Activated CD4-positive, alpha-beta memory T cell treated with anti-CD3 and anti-CD28 coated beads for 36 hours (primary cell): ENCODE measurements at regions not wholly inside any gene's neighbourhood (a gene's known extent, or its start where the extent isn't known, plus 50 kb on each side); places are given as distances from the start of the nearest gene placed in this dataset.

Experiments
- CTCF ChIA-PET: fragments of 350-600 bp; sonication (Branson Sonifier 250); formaldehyde crosslinking; loops from one replicate; lab custom pipeline; 2021; ENCODE audit warnings: antibody characterized with exemption, inconsistent platforms; lab: Charles Lee
- POLR2A ChIA-PET: fragments of 350-600 bp; sonication (Branson Sonifier 250); formaldehyde crosslinking; loops from one replicate; lab custom pipeline; 2021; ENCODE audit warnings: antibody characterized with exemption; lab: Charles Lee
- DNase-seq: peaks from one replicate; pipeline ENCODE4 v3.0.0-alpha.2; 2020
- H3K27ac Mint-ChIP-seq: one replicate; pipeline ENCODE4 v1.8.0; 2021; ENCODE audit warnings: mixed read lengths
- H3K27me3 Mint-ChIP-seq: one replicate; pipeline ENCODE4 v1.8.0; 2021; ENCODE audit warnings: mixed read lengths
- H3K36me3 Mint-ChIP-seq: one replicate; pipeline ENCODE4 v1.8.0; 2021; ENCODE audit warnings: mixed read lengths
- H3K4me1 Mint-ChIP-seq: one replicate; pipeline ENCODE4 v1.8.0; 2021; ENCODE audit warnings: low read depth, mixed read lengths
- H3K4me3 Mint-ChIP-seq: one replicate; pipeline ENCODE4 v1.8.0; 2021; ENCODE audit warnings: mild to moderate bottlenecking, mixed read lengths
- H3K9me3 Mint-ChIP-seq: one replicate; pipeline ENCODE4 v1.8.0; 2021; ENCODE audit warnings: mixed read lengths
- intact Hi-C: fragments of 100-400 bp; cut with micrococcal nuclease; formaldehyde crosslinking; loops from one replicate; pipeline ENCODE4 v1.15.1; 2023

GRCh38 chr7:106777674-106778299, 87.3 kb upstream of the PIK3CG start:
- ChIA-PET CTCF (interaction anchor here (0.7 kb wide), 2 partner anchors 11 to 234 kb away, joined by 3 read pairs; no protein-coding TSS in a partner anchor), POLR2A (no interaction called here)
- H3K27ac Mint-ChIP-seq = no peak overlapping the region
- H3K4me1 Mint-ChIP-seq = peaks cover 24% of the 10 kb centered on the region
- H3K4me3 Mint-ChIP-seq = no peak overlapping the region
- no peaks in the 10 kb centered on the region for H3K36me3 Mint-ChIP-seq
- no peaks in the 10 kb centered on the region for H3K27me3 Mint-ChIP-seq
- intact Hi-C loops = loop anchor here (10.0 kb wide), 1 partner anchor 213 kb away; no protein-coding TSS in a partner anchor
- peaks cover 11% of the 10 kb centered on the region for H3K9me3 Mint-ChIP-seq
- DNase-seq = no peak

DNA sequence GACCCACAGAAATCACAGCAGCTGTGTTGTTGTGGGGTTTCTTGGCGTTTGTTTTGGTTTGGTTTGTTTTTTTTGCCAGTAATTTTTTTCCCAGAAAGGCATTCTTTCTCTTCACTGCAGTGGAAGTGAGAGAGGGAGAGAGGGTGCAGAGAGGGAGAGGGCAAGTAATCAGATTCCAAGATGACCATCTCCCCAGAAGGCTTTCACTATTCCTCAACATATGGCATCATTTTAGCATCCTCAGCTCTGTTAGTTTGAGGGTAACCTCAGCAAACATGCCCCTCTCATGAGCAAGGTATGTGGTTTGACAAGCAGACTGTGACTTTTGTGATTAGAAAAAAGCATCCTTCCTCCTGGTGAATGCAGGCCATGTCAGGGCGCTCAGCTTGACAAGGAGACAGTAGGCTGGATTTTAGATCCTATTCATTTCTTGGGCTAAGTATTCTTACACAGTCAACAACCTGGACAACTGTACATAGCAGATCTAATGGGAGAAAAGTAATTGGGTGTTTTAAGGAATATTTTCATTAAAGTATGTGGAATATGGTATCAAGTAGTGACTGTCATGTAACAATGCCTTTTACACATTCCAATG, 86.3 kb upstream of the PIK3CG start:
- Mint-ChIP-seq H3K4me3 (no peak overlapping the region), H3K27ac (no peak overlapping the region), H3K4me1 (peaks cover 18% of the 10 kb centered on the region), H3K27me3 (no peaks in the 10 kb centered on the region), H3K9me3 (peaks cover 11% of the 10 kb centered on the region), H3K36me3 (no peaks in the 10 kb centered on the region)
- POLR2A ChIA-PET = no interaction called here
- intact Hi-C loops = loop anchor here (10.0 kb wide), 1 partner anchor 214 kb away; no protein-coding TSS in a partner anchor
- CTCF ChIA-PET = interaction anchor here (0.7 to 2.2 kb wide), 4 partner anchors 10 to 235 kb away, joined by 3 to 8 read pairs (median 3); partner anchors contain the start of gene CCDC71L
- DNase-seq = no peak

DNA sequence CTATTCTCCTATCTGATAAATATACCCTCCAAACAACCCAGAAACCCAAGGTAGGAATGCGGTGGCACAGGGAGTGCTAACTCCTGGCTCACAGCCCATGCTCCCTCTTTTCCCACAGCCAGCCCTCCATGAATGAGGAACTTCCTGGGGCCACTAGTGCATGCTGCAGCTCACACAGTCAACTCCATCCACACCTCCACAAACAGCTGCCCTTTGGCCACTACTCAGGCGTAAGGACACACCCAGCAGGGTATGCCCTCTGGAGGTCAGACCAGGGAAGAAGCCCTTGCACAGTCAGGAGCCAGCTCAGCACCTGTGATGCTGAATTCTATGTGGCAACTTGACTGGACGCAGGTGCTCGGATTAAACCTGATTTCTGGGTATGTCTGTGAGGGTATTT, 85.2 kb upstream of the PIK3CG start:
- Mint-ChIP-seq H3K4me1 (peaks cover 12% of the 10 kb centered on the region), H3K36me3 (no peaks in the 10 kb centered on the region), H3K9me3 (peaks cover 6% of the 10 kb centered on the region), H3K4me3 (no peak overlapping the region), H3K27me3 (no peaks in the 10 kb centered on the region), H3K27ac (no peak overlapping the region)
- ChIA-PET POLR2A (no interaction called here), CTCF (interaction anchor here (1.1 to 2.2 kb wide), 4 partner anchors 13 to 238 kb away, joined by 4 to 8 read pairs (median 6); partner anchors contain the start of gene CCDC71L)
- intact Hi-C loops = loop anchor here (10.0 kb wide), 1 partner anchor 215 kb away; no protein-coding TSS in a partner anchor
- DNase-seq = peak; percentile 34

DNA sequence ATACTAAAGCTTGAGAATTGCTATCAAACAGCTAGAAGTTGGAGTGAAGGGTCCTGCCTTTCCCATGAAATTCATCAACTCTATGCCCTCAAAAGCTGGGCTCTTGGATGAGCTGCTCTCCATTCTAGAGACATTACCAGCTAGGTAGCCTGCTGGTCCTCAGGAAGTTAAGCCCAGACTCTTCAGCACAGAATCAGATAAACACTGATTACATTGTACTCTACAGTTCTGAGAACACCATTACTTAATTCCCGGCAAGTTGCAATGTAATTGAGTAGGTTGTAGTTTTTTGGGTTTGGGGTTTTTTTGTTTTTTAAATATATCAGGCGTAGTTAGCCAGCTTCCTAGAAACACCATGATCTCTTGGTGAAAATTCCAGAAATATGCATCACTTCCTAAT, 84.1 kb upstream of the PIK3CG start:
- no peak overlapping the region for H3K27ac Mint-ChIP-seq
- H3K27me3 Mint-ChIP-seq = no peaks in the 10 kb centered on the region
- no peak for DNase-seq
- intact Hi-C loops = no loop called here
- peaks cover 2% of the 10 kb centered on the region for H3K4me1 Mint-ChIP-seq
- POLR2A ChIA-PET = no interaction called here
- CTCF ChIA-PET = interaction anchor here (0.5 to 1.6 kb wide), 2 partner anchors 12 to 255 kb away, joined by 4 to 5 read pairs; no protein-coding TSS in a partner anchor
- H3K4me3 Mint-ChIP-seq = no peak overlapping the region
- no peaks in the 10 kb centered on the region for H3K36me3 Mint-ChIP-seq
- peaks cover 4% of the 10 kb centered on the region for H3K9me3 Mint-ChIP-seq

- Mint-ChIP-seq H3K27ac (no peak overlapping the region), H3K36me3 (no peaks in the 10 kb centered on the region), H3K9me3 (peaks cover 2% of the 10 kb centered on the region), H3K27me3 (no peaks in the 10 kb centered on the region), H3K4me1 (no peaks in the 10 kb centered on the region), H3K4me3 (no peak overlapping the region)
- no peak for DNase-seq
- CTCF ChIA-PET = interaction anchor here (1.6 kb wide), 1 partner anchor 11 kb away, joined by 4 read pairs; no protein-coding TSS in a partner anchor
- POLR2A ChIA-PET = no interaction called here
- intact Hi-C loops = no loop called here
These were observed 83.1 kb upstream of the PIK3CG start for GRCh38 chr7:106781828-106782544.

DNA sequence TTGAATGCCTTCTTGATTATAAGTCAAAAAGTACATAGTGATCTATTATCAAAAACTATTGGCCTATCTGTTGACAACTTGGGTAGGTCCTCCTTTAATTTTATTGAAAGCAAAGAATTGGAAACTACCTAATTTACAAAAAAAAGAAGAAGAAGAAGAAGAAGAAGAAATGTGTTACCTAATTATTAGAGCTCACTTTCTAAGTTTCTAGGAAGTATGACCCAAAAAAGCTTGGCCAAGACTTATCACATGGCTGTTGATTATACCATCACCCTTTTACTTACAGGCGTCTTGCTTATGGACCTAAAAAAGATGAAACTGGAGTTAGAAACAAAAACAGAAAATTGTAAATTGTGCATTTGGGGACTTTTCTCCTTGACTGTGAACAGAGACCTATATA, 81.8 kb upstream of the PIK3CG start:
- ChIA-PET POLR2A (no interaction called here), CTCF (no interaction called here)
- intact Hi-C loops = no loop called here

DNA sequence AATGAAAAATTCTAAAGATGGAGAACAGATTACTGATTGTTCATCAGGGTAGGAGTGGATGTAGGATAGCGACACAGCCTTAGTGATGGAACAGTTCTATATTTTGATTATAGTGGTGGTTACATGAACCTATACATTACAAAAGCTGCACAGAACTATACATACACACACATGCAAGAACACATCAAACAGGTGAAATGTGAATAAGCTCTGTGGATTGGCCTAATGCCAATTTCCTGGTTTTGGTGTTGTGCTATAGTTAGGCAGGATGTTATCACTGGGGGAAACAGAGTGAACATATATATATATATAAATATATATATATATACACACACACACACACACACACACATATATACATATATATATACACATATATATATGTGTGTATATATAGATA, 76.4 kb upstream of the PIK3CG start:
- DNase-seq = no peak
- no peaks in the 10 kb centered on the region for H3K36me3 Mint-ChIP-seq
- intact Hi-C loops = no loop called here

More for the DNA sequence above, 81.8 kb upstream of the PIK3CG start:
- no peak overlapping the region for H3K4me3 Mint-ChIP-seq
- no peaks in the 10 kb centered on the region for H3K36me3 Mint-ChIP-seq
- no peaks in the 10 kb centered on the region for H3K4me1 Mint-ChIP-seq
- no peak for DNase-seq
- no peak overlapping the region for H3K27ac Mint-ChIP-seq
- no peaks in the 10 kb centered on the region for H3K9me3 Mint-ChIP-seq
- no peaks in the 10 kb centered on the region for H3K27me3 Mint-ChIP-seq

GRCh38 chr7:106791526-106791925, 73.6 kb upstream of the PIK3CG start:
- Mint-ChIP-seq H3K4me3 (no peak overlapping the region), H3K9me3 (peaks cover 2% of the 10 kb centered on the region), H3K4me1 (no peaks in the 10 kb centered on the region), H3K36me3 (no peaks in the 10 kb centered on the region), H3K27me3 (peaks cover 4% of the 10 kb centered on the region), H3K27ac (no peak overlapping the region)
- CTCF ChIA-PET = interaction anchor here (0.8 to 1.0 kb wide), 3 partner anchors 55 to 375 kb away, joined by 3 to 4 read pairs (median 3); no protein-coding TSS in a partner anchor
- intact Hi-C loops = loop anchor here (5.0 to 10.0 kb wide), 3 partner anchors 153 to 1086 kb away; partner anchors contain the start of gene PRKAR2B
- POLR2A ChIA-PET = no interaction called here
- no peak for DNase-seq

More for the DNA sequence above, 76.4 kb upstream of the PIK3CG start:
- POLR2A ChIA-PET = no interaction called here
- CTCF ChIA-PET = interaction anchor here (0.6 kb wide), 1 partner anchor 10 kb away, joined by 3 read pairs; no protein-coding TSS in a partner anchor
- peaks cover 4% of the 10 kb centered on the region for H3K27me3 Mint-ChIP-seq
- no peak overlapping the region for H3K27ac Mint-ChIP-seq
- H3K9me3 Mint-ChIP-seq = peaks cover 2% of the 10 kb centered on the region
- H3K4me1 Mint-ChIP-seq = no peaks in the 10 kb centered on the region
- no peak overlapping the region for H3K4me3 Mint-ChIP-seq

DNA sequence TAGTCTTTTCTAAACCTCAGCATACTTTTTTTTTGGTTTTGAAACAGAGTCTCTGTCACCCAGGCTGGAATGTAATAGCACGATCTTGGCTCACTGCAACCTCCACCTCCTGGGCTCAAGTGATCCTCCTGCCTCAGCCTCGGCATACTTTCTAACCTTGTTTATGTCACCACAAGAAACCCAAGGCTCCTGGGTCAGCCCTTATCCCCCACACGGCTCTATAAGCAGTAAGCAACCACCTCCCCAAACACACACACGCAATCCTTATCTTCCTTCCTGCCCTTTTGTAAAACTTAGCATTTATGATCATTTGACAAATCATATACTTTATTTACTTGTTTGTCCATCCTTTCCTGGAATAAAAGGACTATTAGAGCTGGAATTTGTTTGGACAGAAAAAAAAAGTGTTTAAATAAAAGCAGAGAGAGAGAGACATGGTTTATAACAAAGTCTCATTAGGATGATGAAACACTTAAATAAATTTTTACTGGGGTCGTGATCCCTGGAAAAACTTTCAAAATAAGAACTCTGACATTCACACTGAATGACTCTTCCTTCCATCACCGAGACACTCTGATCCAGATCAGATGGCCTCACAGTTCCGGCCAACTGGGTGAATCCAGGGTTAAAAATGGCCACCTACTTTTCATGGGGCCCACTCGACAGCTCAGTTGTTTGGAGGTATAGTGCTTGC, 72.7 kb upstream of the PIK3CG start:
- POLR2A ChIA-PET = interaction anchor here (0.6 to 0.7 kb wide), 2 partner anchors 17 to 50 kb away, joined by 3 read pairs; no protein-coding TSS in a partner anchor

GRCh38 chr7:106793015-106793975, 71.8 kb upstream of the PIK3CG start:
- Mint-ChIP-seq H3K27me3 (peaks cover 4% of the 10 kb centered on the region), H3K4me1 (no peaks in the 10 kb centered on the region), H3K9me3 (peaks cover 8% of the 10 kb centered on the region), H3K27ac (no peak overlapping the region), H3K4me3 (no peak overlapping the region), H3K36me3 (no peaks in the 10 kb centered on the region)
- POLR2A ChIA-PET = interaction anchor here (0.6 to 0.7 kb wide), 2 partner anchors 18 to 51 kb away, joined by 3 read pairs; no protein-coding TSS in a partner anchor
- intact Hi-C loops = loop anchor here (1.0 to 10.0 kb wide), 4 partner anchors 152 to 1084 kb away; partner anchors contain the start of gene PRKAR2B
- CTCF ChIA-PET = interaction anchor here (0.6 to 6.5 kb wide), 24 partner anchors 12 to 1367 kb away, joined by 3 to 155 read pairs (median 3); partner anchors contain the start of gene CCDC71L
- DNase-seq = no peak

More for the DNA sequence above, 72.7 kb upstream of the PIK3CG start:
- Mint-ChIP-seq H3K4me1 (no peaks in the 10 kb centered on the region), H3K4me3 (no peak overlapping the region), H3K9me3 (peaks cover 6% of the 10 kb centered on the region), H3K27ac (no peak overlapping the region), H3K36me3 (no peaks in the 10 kb centered on the region), H3K27me3 (peaks cover 4% of the 10 kb centered on the region)
- no peak for DNase-seq
- CTCF ChIA-PET = interaction anchor here (0.6 to 6.5 kb wide), 20 partner anchors 11 to 1366 kb away, joined by 3 to 155 read pairs (median 3); no protein-coding TSS in a partner anchor
- intact Hi-C loops = loop anchor here (5.0 to 10.0 kb wide), 3 partner anchors 152 to 1085 kb away; partner anchors contain the start of gene PRKAR2B
